Endodermal cell (in vitro differentiated cells): ENCODE measurements at regions not wholly inside any gene's neighbourhood (a gene's known extent, or its start where the extent isn't known, plus 50 kb on each side); places are given as distances from the start of the nearest gene placed in this dataset.
A peak's percentile ranks its signal among the peaks of the same experiment; 100 is the strongest.

Source experiments
- DNase-seq: peaks from one replicate; pipeline ENCODE4 v3.0.0-alpha.2; 2017
- H3K27ac ChIP-seq: 2 replicates; pipeline ENCODE4 v1.5.1; 2013; ENCODE audit warnings: mild to moderate bottlenecking, low read depth, low read length, moderate library complexity
- H3K27me3 ChIP-seq: 2 replicates; pipeline ENCODE4 v1.6.1; 2013; ENCODE audit warnings: mild to moderate bottlenecking, low read length, moderate library complexity; ENCODE audit not compliant: insufficient read depth, control insufficient read depth, poor library complexity, severe bottlenecking
- H3K36me3 ChIP-seq: 2 replicates; pipeline ENCODE4 v1.7.0; 2013; ENCODE audit warnings: mild to moderate bottlenecking, low read length, moderate library complexity; ENCODE audit not compliant: control insufficient read depth, insufficient read depth
- H3K4me1 ChIP-seq: one replicate; pipeline ENCODE4 v1.7.0; 2013; ENCODE audit warnings: low read length; ENCODE audit not compliant: control insufficient read depth, insufficient read depth
- H3K4me3 ChIP-seq: 2 replicates; pipeline ENCODE4 v1.5.1; 2013; ENCODE audit warnings: mild to moderate bottlenecking, low read length, moderate library complexity
- H3K9ac ChIP-seq: 2 replicates; pipeline ENCODE4 v1.6.1; 2013; ENCODE audit warnings: mild to moderate bottlenecking, low read length, moderate library complexity; ENCODE audit not compliant: poor library complexity, severe bottlenecking; ENCODE audit errors: extremely low read depth
- H3K9me3 ChIP-seq: 2 replicates; pipeline ENCODE4 v1.6.1; 2013; ENCODE audit warnings: mild to moderate bottlenecking, low read length, moderate library complexity; ENCODE audit not compliant: control insufficient read depth
- H3K27ac Mint-ChIP-seq: 2 replicates; pipeline ENCODE4 v1.8.0; 2020; ENCODE audit warnings: mixed read lengths
- H3K27me3 Mint-ChIP-seq: 2 replicates; pipeline ENCODE4 v1.8.0; 2021; ENCODE audit warnings: mild to moderate bottlenecking, mixed read lengths; ENCODE audit not compliant: insufficient read depth
- H3K36me3 Mint-ChIP-seq: 2 replicates; pipeline ENCODE4 v1.8.0; 2020; ENCODE audit warnings: low read depth, mixed read lengths
- H3K4me1 Mint-ChIP-seq: 2 replicates; pipeline ENCODE4 v1.8.0; 2020; ENCODE audit warnings: mixed read lengths
- H3K4me3 Mint-ChIP-seq: 2 replicates; pipeline ENCODE4 v1.8.0; 2020; ENCODE audit warnings: mild to moderate bottlenecking, moderate library complexity, mixed read lengths
- H3K9me3 Mint-ChIP-seq: 2 replicates; pipeline ENCODE4 v1.8.0; 2020; ENCODE audit warnings: mild to moderate bottlenecking, mixed read lengths
- CTCF ChIP-seq: fragments of 200-600 bp; sonication (generic); conservative IDR thresholded peaks from 2 replicates; pipeline ENCODE4 v1.5.0; 2021; ENCODE audit warnings: antibody characterized with exemption, mild to moderate bottlenecking
- WGBS, 2 experiments: methylation state at CpG; one replicate each; pipeline versions ENCODE4 v1.1.5 to v1.1.7; 2013; ENCODE audit warnings: missing lambda C conversion rate in 2 of 2, mixed read lengths in 1 of 2; ENCODE audit not compliant: insufficient coverage in 1 of 2, insufficient read length in 1 of 2; 5-methylcytosine and 5-hydroxymethylcytosine counted together

- Mint-ChIP-seq H3K27ac (no peak overlapping the region), H3K36me3 (peaks cover 2% of the 10 kb centered on the region), H3K4me3 (no peak overlapping the region), H3K27me3 (no peaks in the 10 kb centered on the region), H3K9me3 (peaks cover 31% of the 10 kb centered on the region), H3K4me1 (no peaks in the 10 kb centered on the region)
- Histone ChIP-seq H3K27me3 (no peaks in the 10 kb centered on the region), H3K27ac (no peak overlapping the region), H3K4me3 (no peak overlapping the region), H3K36me3 (no peaks in the 10 kb centered on the region), H3K9me3 (peaks cover 30% of the 10 kb centered on the region), H3K9ac (no peak overlapping the region), H3K4me1 (no peaks in the 10 kb centered on the region)
- DNase-seq: no peak
- TF ChIP-seq CTCF: no peak
- 93 to 95% methylated on average over 5 of the region's 5 CpGs for WGBS, 2 experiments
Measured at GRCh38 chr12:28811457-28811856, 337.6 kb upstream of the FAR2 start.

- H3K9ac ChIP-seq: no peak overlapping the region
- Mint-ChIP-seq H3K4me1 (no peaks in the 10 kb centered on the region), H3K4me3 (no peak overlapping the region), H3K27ac (no peak overlapping the region), H3K9me3 (peaks cover 16% of the 10 kb centered on the region), H3K27me3 (no peaks in the 10 kb centered on the region), H3K36me3 (peaks cover 2% of the 10 kb centered on the region)
- no peak for TF ChIP-seq CTCF
- H3K9me3 ChIP-seq: peaks cover 17% of the 10 kb centered on the region
- 92 to 96% methylated on average over 4 of the region's 4 CpGs for WGBS, 2 experiments
- H3K27ac ChIP-seq: no peak overlapping the region
- H3K4me3 ChIP-seq: no peak overlapping the region
- DNase-seq: no peak
- H3K27me3 ChIP-seq: no peaks in the 10 kb centered on the region
- H3K36me3 ChIP-seq: no peaks in the 10 kb centered on the region
- H3K4me1 ChIP-seq: no peaks in the 10 kb centered on the region
Measured at GRCh38 chr12:28814246-28814645, 334.8 kb upstream of the FAR2 start.

GRCh38 chr12:28817524-28817923 is 331.6 kb upstream of the FAR2 start:
- no peak overlapping the region for H3K4me3 ChIP-seq
- H3K9ac ChIP-seq: no peak overlapping the region
- H3K9me3 ChIP-seq: no peaks in the 10 kb centered on the region
- Mint-ChIP-seq H3K4me3 (no peak overlapping the region), H3K36me3 (no peaks in the 10 kb centered on the region), H3K27me3 (no peaks in the 10 kb centered on the region), H3K9me3 (peaks cover 2% of the 10 kb centered on the region), H3K4me1 (no peaks in the 10 kb centered on the region), H3K27ac (no peak overlapping the region)
- peak; percentile 67 for DNase-seq
- H3K36me3 ChIP-seq: no peaks in the 10 kb centered on the region
- no peak overlapping the region for H3K27ac ChIP-seq
- H3K4me1 ChIP-seq: no peaks in the 10 kb centered on the region
- WGBS, 2 experiments: 74 to 86% methylated on average over 5 to 7 of the region's 7 CpGs
- no peaks in the 10 kb centered on the region for H3K27me3 ChIP-seq
- peak; percentile 52 for TF ChIP-seq CTCF
